ENCODE measurements at regions not wholly inside any gene's neighbourhood (a gene's known extent, or its start where the extent isn't known, plus 50 kb on each side); places are given as distances from the start of the nearest gene placed in this dataset.

GRCh38 chr13:31945202-31945961 lies 86.2 kb upstream of the FRY start:
- H3K27me3 ChIP-seq (ENCODE audit: control insufficient read depth, insufficient read depth, low read length), result no peaks in the 10 kb centered on the region
- DNase-seq, result peak in 1 of 2 donors; percentile 71
- H3K9me3 ChIP-seq (ENCODE audit: control insufficient read depth, low read depth, low read length), result no peaks in the 10 kb centered on the region
- H3K27ac ChIP-seq (ENCODE audit: low read length), result no peak overlapping the region
- H3K4me3 ChIP-seq (ENCODE audit: low read length), result no peak overlapping the region
- no peaks in the 10 kb centered on the region for H3K4me1 ChIP-seq (ENCODE audit: control insufficient read depth, insufficient read depth, low read length)
- H3K36me3 ChIP-seq (ENCODE audit: control insufficient read depth, insufficient read depth, low read length), result no peaks in the 10 kb centered on the region
- 69% methylated on average over 4 of the region's 14 CpGs for WGBS (ENCODE audit: insufficient coverage, low lambda C conversion rate)

- H3K4me3 ChIP-seq (ENCODE audit: low read length), result no peak overlapping the region
- DNase-seq, result no peak
- no peaks in the 10 kb centered on the region for H3K9me3 ChIP-seq (ENCODE audit: control insufficient read depth, low read depth, low read length)
- H3K4me1 ChIP-seq (ENCODE audit: control insufficient read depth, insufficient read depth, low read length), result no peaks in the 10 kb centered on the region
- H3K27ac ChIP-seq (ENCODE audit: low read length), result no peak overlapping the region
- H3K27me3 ChIP-seq (ENCODE audit: control insufficient read depth, insufficient read depth, low read length), result no peaks in the 10 kb centered on the region
- 78% methylated on average over 1 of the region's 3 CpGs for WGBS (ENCODE audit: insufficient coverage, low lambda C conversion rate)
- H3K36me3 ChIP-seq (ENCODE audit: control insufficient read depth, insufficient read depth, low read length), result no peaks in the 10 kb centered on the region
Measured at GRCh38 chr13:31946091-31946770, 85.3 kb upstream of the FRY start.

- WGBS (ENCODE audit: insufficient coverage, low lambda C conversion rate), result 100% methylated on average over 1 of the region's 2 CpGs
- H3K36me3 ChIP-seq (ENCODE audit: control insufficient read depth, insufficient read depth, low read length), result no peaks in the 10 kb centered on the region
- H3K27me3 ChIP-seq (ENCODE audit: control insufficient read depth, insufficient read depth, low read length), result no peaks in the 10 kb centered on the region
- no peak overlapping the region for H3K4me3 ChIP-seq (ENCODE audit: low read length)
- no peaks in the 10 kb centered on the region for H3K4me1 ChIP-seq (ENCODE audit: control insufficient read depth, insufficient read depth, low read length)
- no peaks in the 10 kb centered on the region for H3K9me3 ChIP-seq (ENCODE audit: control insufficient read depth, low read depth, low read length)
- no peak for DNase-seq
- H3K27ac ChIP-seq (ENCODE audit: low read length), result no peak overlapping the region
Measured at GRCh38 chr13:31947105-31947504, 84.5 kb upstream of the FRY start.

- Histone ChIP-seq H3K9me3 (ENCODE audit: control insufficient read depth, low read depth, low read length) (no peaks in the 10 kb centered on the region), H3K27me3 (ENCODE audit: control insufficient read depth, insufficient read depth, low read length) (no peaks in the 10 kb centered on the region), H3K4me3 (ENCODE audit: low read length) (no peak overlapping the region), H3K4me1 (ENCODE audit: control insufficient read depth, insufficient read depth, low read length) (no peaks in the 10 kb centered on the region), H3K36me3 (ENCODE audit: control insufficient read depth, insufficient read depth, low read length) (no peaks in the 10 kb centered on the region), H3K27ac (ENCODE audit: low read length) (no peak overlapping the region)
- no peak for DNase-seq
- WGBS (ENCODE audit: insufficient coverage, low lambda C conversion rate), result no CpG with 5 or more reads among the region's 2 CpGs
Measured at GRCh38 chr13:31947506-31947905, 84.1 kb upstream of the FRY start.

GRCh38 chr13:31949486-31949885 lies 82.1 kb upstream of the FRY start:
- WGBS (ENCODE audit: insufficient coverage, low lambda C conversion rate), result no CpG with 5 or more reads among the region's 2 CpGs
- Histone ChIP-seq H3K36me3 (ENCODE audit: control insufficient read depth, insufficient read depth, low read length) (no peaks in the 10 kb centered on the region), H3K4me3 (ENCODE audit: low read length) (no peak overlapping the region), H3K27me3 (ENCODE audit: control insufficient read depth, insufficient read depth, low read length) (no peaks in the 10 kb centered on the region), H3K27ac (ENCODE audit: low read length) (no peak overlapping the region), H3K9me3 (ENCODE audit: control insufficient read depth, low read depth, low read length) (no peaks in the 10 kb centered on the region), H3K4me1 (ENCODE audit: control insufficient read depth, insufficient read depth, low read length) (no peaks in the 10 kb centered on the region)
- no peak for DNase-seq

- no peaks in the 10 kb centered on the region for H3K36me3 ChIP-seq (ENCODE audit: control insufficient read depth, insufficient read depth, low read length)
- no peaks in the 10 kb centered on the region for H3K27me3 ChIP-seq (ENCODE audit: control insufficient read depth, insufficient read depth, low read length)
- 100% methylated on average over 1 of the region's 2 CpGs for WGBS (ENCODE audit: insufficient coverage, low lambda C conversion rate)
- no peaks in the 10 kb centered on the region for H3K9me3 ChIP-seq (ENCODE audit: control insufficient read depth, low read depth, low read length)
- no peak overlapping the region for H3K27ac ChIP-seq (ENCODE audit: low read length)
- no peak for DNase-seq
- no peaks in the 10 kb centered on the region for H3K4me1 ChIP-seq (ENCODE audit: control insufficient read depth, insufficient read depth, low read length)
- no peak overlapping the region for H3K4me3 ChIP-seq (ENCODE audit: low read length)
Measured at GRCh38 chr13:31950111-31950815, 81.3 kb upstream of the FRY start.

- Histone ChIP-seq H3K9me3 (ENCODE audit: control insufficient read depth, low read depth, low read length) (no peaks in the 10 kb centered on the region), H3K27ac (ENCODE audit: low read length) (no peak overlapping the region), H3K36me3 (ENCODE audit: control insufficient read depth, insufficient read depth, low read length) (no peaks in the 10 kb centered on the region), H3K27me3 (ENCODE audit: control insufficient read depth, insufficient read depth, low read length) (no peaks in the 10 kb centered on the region), H3K4me1 (ENCODE audit: control insufficient read depth, insufficient read depth, low read length) (no peaks in the 10 kb centered on the region), H3K4me3 (ENCODE audit: low read length) (no peak overlapping the region)
- WGBS (ENCODE audit: insufficient coverage, low lambda C conversion rate), result no CpG with 5 or more reads among the region's 3 CpGs
- DNase-seq, result peak; percentile 61 to 77
Measured at GRCh38 chr13:31951215-31951678, 80.3 kb upstream of the FRY start.

- no peaks in the 10 kb centered on the region for H3K9me3 ChIP-seq (ENCODE audit: control insufficient read depth, low read depth, low read length)
- no peak for DNase-seq
- no peaks in the 10 kb centered on the region for H3K27me3 ChIP-seq (ENCODE audit: control insufficient read depth, insufficient read depth, low read length)
- H3K4me3 ChIP-seq (ENCODE audit: low read length), result no peak overlapping the region
- H3K4me1 ChIP-seq (ENCODE audit: control insufficient read depth, insufficient read depth, low read length), result no peaks in the 10 kb centered on the region
- no CpG with 5 or more reads among the region's 40 CpGs for WGBS (ENCODE audit: insufficient coverage, low lambda C conversion rate)
- H3K27ac ChIP-seq (ENCODE audit: low read length), result no peak overlapping the region
- H3K36me3 ChIP-seq (ENCODE audit: control insufficient read depth, insufficient read depth, low read length), result no peaks in the 10 kb centered on the region
Measured at GRCh38 chr13:31952641-31953380, 78.8 kb upstream of the FRY start.

GRCh38 chr13:31955101-31955500 lies 76.5 kb upstream of the FRY start:
- no peak overlapping the region for H3K27ac ChIP-seq (ENCODE audit: low read length)
- no peak overlapping the region for H3K4me3 ChIP-seq (ENCODE audit: low read length)
- no CpG with 5 or more reads among the region's 3 CpGs for WGBS (ENCODE audit: insufficient coverage, low lambda C conversion rate)
- no peaks in the 10 kb centered on the region for H3K36me3 ChIP-seq (ENCODE audit: control insufficient read depth, insufficient read depth, low read length)
- DNase-seq, result no peak
- no peaks in the 10 kb centered on the region for H3K4me1 ChIP-seq (ENCODE audit: control insufficient read depth, insufficient read depth, low read length)
- H3K9me3 ChIP-seq (ENCODE audit: control insufficient read depth, low read depth, low read length), result no peaks in the 10 kb centered on the region
- no peaks in the 10 kb centered on the region for H3K27me3 ChIP-seq (ENCODE audit: control insufficient read depth, insufficient read depth, low read length)

GRCh38 chr13:31955741-31956140 lies 75.8 kb upstream of the FRY start:
- H3K27ac ChIP-seq (ENCODE audit: low read length), result no peak overlapping the region
- H3K27me3 ChIP-seq (ENCODE audit: control insufficient read depth, insufficient read depth, low read length), result no peaks in the 10 kb centered on the region
- no peaks in the 10 kb centered on the region for H3K4me1 ChIP-seq (ENCODE audit: control insufficient read depth, insufficient read depth, low read length)
- H3K9me3 ChIP-seq (ENCODE audit: control insufficient read depth, low read depth, low read length), result no peaks in the 10 kb centered on the region
- H3K4me3 ChIP-seq (ENCODE audit: low read length), result no peak overlapping the region
- WGBS (ENCODE audit: insufficient coverage, low lambda C conversion rate), result 90% methylated on average over 3 of the region's 5 CpGs
- DNase-seq, result no peak
- H3K36me3 ChIP-seq (ENCODE audit: control insufficient read depth, insufficient read depth, low read length), result no peaks in the 10 kb centered on the region
